ENCODE measurements at regions not wholly inside any gene's neighbourhood (a gene's known extent, or its start where the extent isn't known, plus 50 kb on each side); places are given as distances from the start of the nearest gene placed in this dataset.

- Histone ChIP-seq H3K4me2 (ENCODE audit: low read depth, low read length, poor library complexity, severe bottlenecking) (no peak overlapping the region), H3K36me3 (ENCODE audit: insufficient read depth, low read length) (no peaks in the 10 kb centered on the region), H3K79me2 (ENCODE audit: insufficient read depth, low read length) (no peaks in the 10 kb centered on the region), H3F3A (ENCODE audit: low read depth) (no peaks in the 10 kb centered on the region), H3K9ac (ENCODE audit: low read depth, low read length, poor library complexity, severe bottlenecking) (no peak overlapping the region), H3K9me2 (replicated peaks; ENCODE audit: low read depth, low read length) (no peaks in the 10 kb centered on the region), H2AFZ (ENCODE audit: low read length) (no peak overlapping the region), H3K4me1 (ENCODE audit: insufficient read depth, low read length, poor library complexity, severe bottlenecking) (no peaks in the 10 kb centered on the region), H3K9me3 (ENCODE audit: insufficient read depth, low read depth, low read length) (no peaks in the 10 kb centered on the region), H4K20me1 (ENCODE audit: insufficient read depth, low read length, poor library complexity, severe bottlenecking) (no peaks in the 10 kb centered on the region), H3K27me3 (ENCODE audit: insufficient read depth, low read length, poor library complexity, severe bottlenecking) (no peaks in the 10 kb centered on the region), H3K4me3 (ENCODE audit: low read length, poor library complexity, severe bottlenecking) (no peak overlapping the region)
- TF ChIP-seq EZH2phosphoT487 (IDR thresholded peaks at IDR 0.05; ENCODE audit: borderline replicate concordance): no peak
- TF ChIP-seq, protein P1, sequence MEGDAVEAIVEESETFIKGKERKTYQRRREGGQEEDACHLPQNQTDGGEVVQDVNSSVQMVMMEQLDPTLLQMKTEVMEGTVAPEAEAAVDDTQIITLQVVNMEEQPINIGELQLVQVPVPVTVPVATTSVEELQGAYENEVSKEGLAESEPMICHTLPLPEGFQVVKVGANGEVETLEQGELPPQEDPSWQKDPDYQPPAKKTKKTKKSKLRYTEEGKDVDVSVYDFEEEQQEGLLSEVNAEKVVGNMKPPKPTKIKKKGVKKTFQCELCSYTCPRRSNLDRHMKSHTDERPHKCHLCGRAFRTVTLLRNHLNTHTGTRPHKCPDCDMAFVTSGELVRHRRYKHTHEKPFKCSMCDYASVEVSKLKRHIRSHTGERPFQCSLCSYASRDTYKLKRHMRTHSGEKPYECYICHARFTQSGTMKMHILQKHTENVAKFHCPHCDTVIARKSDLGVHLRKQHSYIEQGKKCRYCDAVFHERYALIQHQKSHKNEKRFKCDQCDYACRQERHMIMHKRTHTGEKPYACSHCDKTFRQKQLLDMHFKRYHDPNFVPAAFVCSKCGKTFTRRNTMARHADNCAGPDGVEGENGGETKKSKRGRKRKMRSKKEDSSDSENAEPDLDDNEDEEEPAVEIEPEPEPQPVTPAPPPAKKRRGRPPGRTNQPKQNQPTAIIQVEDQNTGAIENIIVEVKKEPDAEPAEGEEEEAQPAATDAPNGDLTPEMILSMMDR (conservative IDR thresholded peaks at IDR 0.05; ENCODE audit: low read length): no peak
These were observed 403.2 kb downstream of the DSC3 start for GRCh38 chr18:30639361-30639760.

- Histone ChIP-seq H3K9me2 (replicated peaks; ENCODE audit: low read depth, low read length) (no peaks in the 10 kb centered on the region), H3K79me2 (ENCODE audit: insufficient read depth, low read length) (no peaks in the 10 kb centered on the region), H3K9ac (ENCODE audit: low read depth, low read length, poor library complexity, severe bottlenecking) (no peak overlapping the region), H4K20me1 (ENCODE audit: insufficient read depth, low read length, poor library complexity, severe bottlenecking) (no peaks in the 10 kb centered on the region), H3K36me3 (ENCODE audit: insufficient read depth, low read length) (no peaks in the 10 kb centered on the region), H2AFZ (ENCODE audit: low read length) (no peak overlapping the region), H3F3A (ENCODE audit: low read depth) (no peaks in the 10 kb centered on the region), H3K9me3 (ENCODE audit: insufficient read depth, low read depth, low read length) (no peaks in the 10 kb centered on the region), H3K4me1 (ENCODE audit: insufficient read depth, low read length, poor library complexity, severe bottlenecking) (no peaks in the 10 kb centered on the region), H3K4me3 (ENCODE audit: low read length, poor library complexity, severe bottlenecking) (no peak overlapping the region), H3K27me3 (ENCODE audit: insufficient read depth, low read length, poor library complexity, severe bottlenecking) (no peaks in the 10 kb centered on the region), H3K4me2 (ENCODE audit: low read depth, low read length, poor library complexity, severe bottlenecking) (no peak overlapping the region)
- no peak for TF ChIP-seq EZH2phosphoT487 (IDR thresholded peaks at IDR 0.05; ENCODE audit: borderline replicate concordance)
- TF ChIP-seq, protein P1 (conservative IDR thresholded peaks at IDR 0.05; ENCODE audit: low read length): no peak
These were observed 408.3 kb downstream of the DSC3 start for GRCh38 chr18:30634249-30634648.

GRCh38 chr18:30632071-30632698 is 410.4 kb downstream of the DSC3 start:
- TF ChIP-seq, protein P1 (conservative IDR thresholded peaks at IDR 0.05; ENCODE audit: low read length): no peak
- no peak for TF ChIP-seq EZH2phosphoT487 (IDR thresholded peaks at IDR 0.05; ENCODE audit: borderline replicate concordance)
- H4K20me1 ChIP-seq (ENCODE audit: insufficient read depth, low read length, poor library complexity, severe bottlenecking): no peaks in the 10 kb centered on the region
- no peak overlapping the region for H2AFZ ChIP-seq (ENCODE audit: low read length)
- no peaks in the 10 kb centered on the region for H3K9me2 ChIP-seq (replicated peaks; ENCODE audit: low read depth, low read length)
- no peak overlapping the region for H3K9ac ChIP-seq (ENCODE audit: low read depth, low read length, poor library complexity, severe bottlenecking)
- no peak overlapping the region for H3K4me3 ChIP-seq (ENCODE audit: low read length, poor library complexity, severe bottlenecking)
- no peaks in the 10 kb centered on the region for H3K36me3 ChIP-seq (ENCODE audit: insufficient read depth, low read length)
- no peaks in the 10 kb centered on the region for H3K9me3 ChIP-seq (ENCODE audit: insufficient read depth, low read depth, low read length)
- no peak overlapping the region for H3K4me2 ChIP-seq (ENCODE audit: low read depth, low read length, poor library complexity, severe bottlenecking)
- H3K27me3 ChIP-seq (ENCODE audit: insufficient read depth, low read length, poor library complexity, severe bottlenecking): no peaks in the 10 kb centered on the region
- H3K4me1 ChIP-seq (ENCODE audit: insufficient read depth, low read length, poor library complexity, severe bottlenecking): no peaks in the 10 kb centered on the region
- H3F3A ChIP-seq (ENCODE audit: low read depth): no peaks in the 10 kb centered on the region
- no peaks in the 10 kb centered on the region for H3K79me2 ChIP-seq (ENCODE audit: insufficient read depth, low read length)
